Neutrophil (primary cell): ENCODE measurements at regions not wholly inside any gene's neighbourhood (a gene's known extent, or its start where the extent isn't known, plus 50 kb on each side); places are given as distances from the start of the nearest gene placed in this dataset.

Source experiments
- H3K27ac ChIP-seq: fragments of 200-600 bp; sonication (generic); 2 replicates; pipeline ENCODE4 v1.5.1; 2016; ENCODE audit warnings: mild to moderate bottlenecking, moderate library complexity
- H3K27me3 ChIP-seq: fragments of 200-600 bp; sonication (generic); 2 replicates; pipeline ENCODE4 v1.6.0; 2016; ENCODE audit warnings: mild to moderate bottlenecking
- H3K36me3 ChIP-seq: fragments of 200-600 bp; sonication (generic); 2 replicates; pipeline ENCODE4 v1.5.1; 2017
- H3K4me1 ChIP-seq, 2 experiments: fragments of 200-600 bp in 1 of 2; sonication (generic) in 1 of 2; 1 replicate in 1 of 2; 2 replicates in 1 of 2; pipeline versions ENCODE4 v1.5.1 to v1.6.1; 2013 to 2016; ENCODE audit warnings: low read depth in 1 of 2, low read length in 1 of 2, mild to moderate bottlenecking in 1 of 2, moderate library complexity in 1 of 2; ENCODE audit not compliant: control insufficient read depth in 1 of 2, insufficient read depth in 1 of 2
- H3K4me3 ChIP-seq, 2 experiments: fragments of 200-600 bp in 1 of 2; sonication (generic) in 1 of 2; 1 replicate in 1 of 2; 2 replicates in 1 of 2; pipeline ENCODE4 v1.5.1; 2013 to 2016; ENCODE audit warnings: low read depth in 1 of 2, low read length in 1 of 2, mild to moderate bottlenecking in 1 of 2, moderate library complexity in 1 of 2
- H3K9me3 ChIP-seq: fragments of 200-600 bp; sonication (generic); 2 replicates; pipeline ENCODE4 v1.5.1; 2016
- TF ChIP-seq, protein P1 (sequence below): fragments of 200-600 bp; sonication (generic); IDR thresholded peaks from 2 replicates; pipeline ENCODE4 v1.5.1; 2016; ENCODE audit warnings: antibody characterized with exemption

GRCh38 chr2:600542-601386, 76.4 kb downstream of the TMEM18 start:
- TF ChIP-seq, protein P1, sequence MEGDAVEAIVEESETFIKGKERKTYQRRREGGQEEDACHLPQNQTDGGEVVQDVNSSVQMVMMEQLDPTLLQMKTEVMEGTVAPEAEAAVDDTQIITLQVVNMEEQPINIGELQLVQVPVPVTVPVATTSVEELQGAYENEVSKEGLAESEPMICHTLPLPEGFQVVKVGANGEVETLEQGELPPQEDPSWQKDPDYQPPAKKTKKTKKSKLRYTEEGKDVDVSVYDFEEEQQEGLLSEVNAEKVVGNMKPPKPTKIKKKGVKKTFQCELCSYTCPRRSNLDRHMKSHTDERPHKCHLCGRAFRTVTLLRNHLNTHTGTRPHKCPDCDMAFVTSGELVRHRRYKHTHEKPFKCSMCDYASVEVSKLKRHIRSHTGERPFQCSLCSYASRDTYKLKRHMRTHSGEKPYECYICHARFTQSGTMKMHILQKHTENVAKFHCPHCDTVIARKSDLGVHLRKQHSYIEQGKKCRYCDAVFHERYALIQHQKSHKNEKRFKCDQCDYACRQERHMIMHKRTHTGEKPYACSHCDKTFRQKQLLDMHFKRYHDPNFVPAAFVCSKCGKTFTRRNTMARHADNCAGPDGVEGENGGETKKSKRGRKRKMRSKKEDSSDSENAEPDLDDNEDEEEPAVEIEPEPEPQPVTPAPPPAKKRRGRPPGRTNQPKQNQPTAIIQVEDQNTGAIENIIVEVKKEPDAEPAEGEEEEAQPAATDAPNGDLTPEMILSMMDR: no peak
- Histone ChIP-seq H3K27me3 (no peaks in the 10 kb centered on the region), H3K4me3 (no peak overlapping the region), H3K36me3 (no peaks in the 10 kb centered on the region), H3K9me3 (no peaks in the 10 kb centered on the region), H3K27ac (no peak overlapping the region), H3K4me1 (no peaks in the 10 kb centered on the region)

- Histone ChIP-seq H3K27me3 (no peaks in the 10 kb centered on the region), H3K27ac (no peak overlapping the region), H3K9me3 (no peaks in the 10 kb centered on the region), H3K4me3 (no peak overlapping the region), H3K4me1 (no peaks in the 10 kb centered on the region), H3K36me3 (no peaks in the 10 kb centered on the region)
- TF ChIP-seq, protein P1: no peak
These were observed 77.6 kb downstream of the TMEM18 start for GRCh38 chr2:599601-600000.

DNA sequence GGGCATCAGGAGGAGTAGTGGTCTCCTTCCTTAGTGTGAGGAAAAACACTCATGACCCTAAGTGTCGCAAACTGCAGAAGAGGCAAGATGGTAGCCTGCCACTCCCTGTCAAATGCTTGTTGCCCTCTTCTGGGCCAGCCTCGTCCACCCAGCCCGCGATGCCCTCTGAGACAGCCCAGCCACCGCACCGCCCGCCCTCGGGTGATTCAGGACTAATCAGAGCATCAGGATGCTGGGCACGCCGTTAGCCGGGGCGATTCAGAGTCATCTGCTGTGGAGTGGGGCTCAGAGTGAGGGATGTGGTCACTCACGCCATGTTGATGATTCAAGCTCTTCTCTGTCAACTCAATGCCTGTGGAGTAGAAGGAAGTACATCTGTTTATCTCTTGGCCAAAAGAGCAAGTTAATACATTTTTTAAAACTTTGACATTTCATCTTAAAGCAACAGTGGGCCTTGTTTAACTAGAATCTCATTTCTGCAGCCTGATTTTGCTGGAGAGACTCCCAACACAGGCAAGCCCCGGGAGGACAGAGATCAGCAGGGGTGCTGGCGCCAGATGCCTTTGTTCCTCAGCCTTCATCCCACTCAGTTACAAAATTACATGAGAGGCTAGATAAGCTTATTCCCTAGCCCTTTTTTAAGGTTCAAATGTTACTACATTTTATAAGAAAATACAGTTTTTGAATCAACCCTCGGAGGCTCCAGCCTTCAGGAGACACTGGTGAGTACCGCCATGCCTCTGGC, 79.0 kb downstream of the TMEM18 start:
- no peaks in the 10 kb centered on the region for H3K27me3 ChIP-seq
- no peaks in the 10 kb centered on the region for H3K36me3 ChIP-seq
- H3K9me3 ChIP-seq: no peaks in the 10 kb centered on the region
- TF ChIP-seq, protein P1: no peak
- H3K4me3 ChIP-seq: no peak overlapping the region
- H3K4me1 ChIP-seq: no peaks in the 10 kb centered on the region
- no peak overlapping the region for H3K27ac ChIP-seq

DNA sequence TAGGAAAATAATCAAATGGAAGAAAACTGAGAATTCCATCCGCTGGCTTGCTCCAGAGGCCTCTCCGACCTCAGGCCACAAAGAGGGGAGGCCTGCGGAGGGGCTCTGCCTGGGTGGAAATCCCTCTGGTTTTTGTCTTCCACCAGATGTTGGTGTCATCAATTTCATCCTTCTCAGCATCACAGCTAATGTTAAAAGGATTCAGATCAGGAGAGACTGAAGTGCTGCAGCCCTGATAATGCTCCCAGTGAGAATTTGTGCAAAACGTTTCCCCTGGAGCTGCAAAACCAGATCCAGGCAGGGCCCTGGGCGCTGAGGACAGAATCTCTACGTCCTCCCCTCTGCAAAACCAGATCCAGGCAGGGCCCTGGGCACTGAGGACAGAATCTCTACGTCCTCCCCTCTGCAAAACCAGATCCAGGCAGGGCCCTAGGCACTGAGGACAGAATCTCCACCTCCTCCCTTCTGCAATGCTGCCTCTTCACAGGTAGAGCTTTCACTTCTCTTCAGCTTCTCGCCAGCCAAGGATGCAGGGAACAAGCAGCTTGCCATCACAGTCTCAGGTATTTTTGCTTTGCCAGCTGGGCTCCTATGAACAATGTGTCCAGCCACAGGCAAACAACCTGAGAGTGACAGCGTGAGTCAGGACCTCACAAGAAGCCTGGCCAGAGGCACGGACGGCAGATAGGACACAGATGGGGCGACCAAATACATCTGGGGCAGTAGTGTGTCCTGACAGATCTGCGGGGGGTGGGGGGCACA, 81.2 kb downstream of the TMEM18 start:
- Histone ChIP-seq H3K4me3 (no peak overlapping the region), H3K4me1 (no peaks in the 10 kb centered on the region), H3K27ac (no peak overlapping the region), H3K9me3 (no peaks in the 10 kb centered on the region), H3K27me3 (no peaks in the 10 kb centered on the region), H3K36me3 (no peaks in the 10 kb centered on the region)
- TF ChIP-seq, protein P1: no peak

- Histone ChIP-seq H3K27me3 (no peaks in the 10 kb centered on the region), H3K27ac (no peak overlapping the region), H3K36me3 (no peaks in the 10 kb centered on the region), H3K4me3 (no peak overlapping the region), H3K4me1 (no peaks in the 10 kb centered on the region), H3K9me3 (no peaks in the 10 kb centered on the region)
- TF ChIP-seq, protein P1: no peak
These were observed 81.9 kb downstream of the TMEM18 start for GRCh38 chr2:595141-595815.
